ENCODE measurements at regions not wholly inside any gene's neighbourhood (a gene's known extent, or its start where the extent isn't known, plus 50 kb on each side); places are given as distances from the start of the nearest gene placed in this dataset.

- no peaks in the 10 kb centered on the region for H3K36me3 ChIP-seq (ENCODE audit: insufficient read depth, low read length)
- no peak overlapping the region for H3K4me2 ChIP-seq (ENCODE audit: insufficient read depth, low read length)
- H3K4me1 ChIP-seq (ENCODE audit: insufficient read depth, low read length) = no peaks in the 10 kb centered on the region
- no peak for TF ChIP-seq CTCF (IDR thresholded peaks at IDR 0.05; ENCODE audit: extremely low read depth, low read depth, low read length)
- peaks cover 6% of the 10 kb centered on the region for H3K9me3 ChIP-seq (ENCODE audit: low read depth, low read length)
- H3K4me3 ChIP-seq (ENCODE audit: insufficient read depth, low read length) = no peak overlapping the region
- H2AFZ ChIP-seq (ENCODE audit: low read length) = no peak overlapping the region
- H3K27me3 ChIP-seq (ENCODE audit: insufficient read depth, low read length) = no peaks in the 10 kb centered on the region
- no peaks in the 10 kb centered on the region for H4K20me1 ChIP-seq (ENCODE audit: insufficient read depth, low read length)
- no peak for DNase-seq (ENCODE audit: insufficient read length, low spot score, missing footprints)
- H3K79me2 ChIP-seq (ENCODE audit: insufficient read depth, low read length) = no peaks in the 10 kb centered on the region
- no peak overlapping the region for H3K27ac ChIP-seq (ENCODE audit: low read depth, low read length)
These were observed 224.2 kb upstream of the NPY start for GRCh38 chr7:24059775-24060174.

- Histone ChIP-seq H3K27me3 (ENCODE audit: insufficient read depth, low read length) (no peaks in the 10 kb centered on the region), H2AFZ (ENCODE audit: low read length) (no peak overlapping the region), H3K36me3 (ENCODE audit: insufficient read depth, low read length) (no peaks in the 10 kb centered on the region), H3K4me2 (ENCODE audit: insufficient read depth, low read length) (no peak overlapping the region), H3K4me1 (ENCODE audit: insufficient read depth, low read length) (no peaks in the 10 kb centered on the region), H3K9me3 (ENCODE audit: low read depth, low read length) (no peaks in the 10 kb centered on the region), H4K20me1 (ENCODE audit: insufficient read depth, low read length) (no peaks in the 10 kb centered on the region), H3K4me3 (ENCODE audit: insufficient read depth, low read length) (no peak overlapping the region), H3K27ac (ENCODE audit: low read depth, low read length) (no peak overlapping the region), H3K79me2 (ENCODE audit: insufficient read depth, low read length) (no peaks in the 10 kb centered on the region)
- no peak for DNase-seq (ENCODE audit: insufficient read length, low spot score, missing footprints)
- no peak for TF ChIP-seq CTCF (IDR thresholded peaks at IDR 0.05; ENCODE audit: extremely low read depth, low read depth, low read length)
These were observed 220.3 kb upstream of the NPY start for GRCh38 chr7:24063721-24064120.

GRCh38 chr7:24069751-24070150, 214.2 kb upstream of the NPY start:
- no peak for TF ChIP-seq CTCF (IDR thresholded peaks at IDR 0.05; ENCODE audit: extremely low read depth, low read depth, low read length)
- H4K20me1 ChIP-seq (ENCODE audit: insufficient read depth, low read length) = no peaks in the 10 kb centered on the region
- H3K79me2 ChIP-seq (ENCODE audit: insufficient read depth, low read length) = no peaks in the 10 kb centered on the region
- no peak overlapping the region for H2AFZ ChIP-seq (ENCODE audit: low read length)
- no peak for DNase-seq (ENCODE audit: insufficient read length, low spot score, missing footprints)
- no peaks in the 10 kb centered on the region for H3K36me3 ChIP-seq (ENCODE audit: insufficient read depth, low read length)
- H3K4me1 ChIP-seq (ENCODE audit: insufficient read depth, low read length) = no peaks in the 10 kb centered on the region
- H3K27me3 ChIP-seq (ENCODE audit: insufficient read depth, low read length) = no peaks in the 10 kb centered on the region
- no peaks in the 10 kb centered on the region for H3K9me3 ChIP-seq (ENCODE audit: low read depth, low read length)
- H3K27ac ChIP-seq (ENCODE audit: low read depth, low read length) = no peak overlapping the region
- no peak overlapping the region for H3K4me3 ChIP-seq (ENCODE audit: insufficient read depth, low read length)
- no peak overlapping the region for H3K4me2 ChIP-seq (ENCODE audit: insufficient read depth, low read length)

- Histone ChIP-seq H2AFZ (ENCODE audit: low read length) (no peak overlapping the region), H3K9me3 (ENCODE audit: low read depth, low read length) (no peaks in the 10 kb centered on the region), H3K4me3 (ENCODE audit: insufficient read depth, low read length) (no peak overlapping the region), H3K36me3 (ENCODE audit: insufficient read depth, low read length) (no peaks in the 10 kb centered on the region), H3K27ac (ENCODE audit: low read depth, low read length) (no peak overlapping the region), H4K20me1 (ENCODE audit: insufficient read depth, low read length) (no peaks in the 10 kb centered on the region), H3K4me1 (ENCODE audit: insufficient read depth, low read length) (no peaks in the 10 kb centered on the region), H3K27me3 (ENCODE audit: insufficient read depth, low read length) (no peaks in the 10 kb centered on the region), H3K79me2 (ENCODE audit: insufficient read depth, low read length) (no peaks in the 10 kb centered on the region), H3K4me2 (ENCODE audit: insufficient read depth, low read length) (no peak overlapping the region)
- DNase-seq (ENCODE audit: insufficient read length, low spot score, missing footprints) = no peak
- TF ChIP-seq CTCF (IDR thresholded peaks at IDR 0.05; ENCODE audit: extremely low read depth, low read depth, low read length) = no peak
These were observed 210.2 kb upstream of the NPY start for GRCh38 chr7:24073651-24074420.
